GM04503 (cell line): ENCODE measurements at regions not wholly inside any gene's neighbourhood (a gene's known extent, or its start where the extent isn't known, plus 50 kb on each side); places are given as distances from the start of the nearest gene placed in this dataset.
"Not testable (repeated sequence)": the region's sequence is repeated elsewhere in the genome, so short reads cannot be mapped to it uniquely, and the experiment has no call there.

Source experiments
- DNase-seq: peaks from one replicate; pipeline ENCODE4 v3.0.0-alpha.2; 2012; ENCODE audit warnings: low read depth

- DNase-seq, result no peak
These were observed 52.0 kb downstream of the OLIG1 start for GRCh38 chr21:33121715-33122475.

- no peak for DNase-seq
These were observed 52.6 kb downstream of the OLIG1 start for GRCh38 chr21:33122507-33122906.

- no peak for DNase-seq
These were observed 53.6 kb downstream of the OLIG1 start for GRCh38 chr21:33123374-33124123.

GRCh38 chr21:33124889-33125288 is 54.9 kb downstream of the OLIG1 start:
- DNase-seq, result no peak

GRCh38 chr21:33125680-33126375 is 55.9 kb downstream of the OLIG1 start:
- DNase-seq, result no peak

GRCh38 chr21:33126569-33126968 is 56.6 kb downstream of the OLIG1 start:
- no peak for DNase-seq

GRCh38 chr21:33127154-33127867 is 57.4 kb downstream of the OLIG1 start:
- DNase-seq, result peak; percentile 11

- no peak for DNase-seq
These were observed 57.9 kb downstream of the OLIG1 start for GRCh38 chr21:33127868-33128242.

GRCh38 chr21:33128538-33128937 is 58.6 kb downstream of the OLIG1 start:
- no peak for DNase-seq

- DNase-seq, result no peak
These were observed 62.1 kb downstream of the OLIG1 start for GRCh38 chr21:33132054-33132453.

- no peak for DNase-seq
These were observed 64.0 kb downstream of the OLIG1 start for GRCh38 chr21:33133892-33134291.

- no peak for DNase-seq
These were observed 66.0 kb downstream of the OLIG1 start for GRCh38 chr21:33135925-33136324.

GRCh38 chr21:33136847-33137502 is 67.0 kb downstream of the OLIG1 start:
- DNase-seq, result no peak

- no peak for DNase-seq
These were observed 69.1 kb downstream of the OLIG1 start for GRCh38 chr21:33139084-33139483.

GRCh38 chr21:33140288-33140687 is 70.3 kb downstream of the OLIG1 start:
- DNase-seq, result no peak

- DNase-seq, result no peak
These were observed 76.5 kb downstream of the OLIG1 start for GRCh38 chr21:33146467-33146866.

GRCh38 chr21:33149181-33149580 is 79.2 kb downstream of the OLIG1 start:
- DNase-seq, result no peak

GRCh38 chr21:33150968-33151367 is 78.8 kb upstream of the IFNAR2 start:
- DNase-seq, result not testable (repeated sequence)

GRCh38 chr21:33151941-33152731 is 77.6 kb upstream of the IFNAR2 start:
- no peak for DNase-seq

- DNase-seq, result no peak
These were observed 77.0 kb upstream of the IFNAR2 start for GRCh38 chr21:33152732-33153130.

- DNase-seq, result no peak
These were observed 74.7 kb upstream of the IFNAR2 start for GRCh38 chr21:33155005-33155404.
